HCT116 (cell line): ENCODE measurements at regions not wholly inside any gene's neighbourhood (a gene's known extent, or its start where the extent isn't known, plus 50 kb on each side); places are given as distances from the start of the nearest gene placed in this dataset.

ENCODE experiments used
- ATAC-seq: fragments of 200-7000 bp; cut with Tn5 transposase; 2 replicates; pipeline ENCODE4 v1.9.1; 2020; ENCODE audit warnings: mild to moderate bottlenecking, moderate library complexity
- BruUV-seq: library from RNA; stranded (reverse); fragments of 400-500 nt; replicated peaks from 2 replicates; lab custom pipeline; 2021; lab: Mats Ljungman, UMichigan
- CTCF ChIA-PET: fragments of 300-600 bp; sonication (Branson Sonifier 250); formaldehyde crosslinking; loops from one replicate; lab custom pipeline; 2021; ENCODE audit warnings: antibody characterized with exemption; lab: Charles Lee
- POLR2A ChIA-PET: fragments of 300-600, 350-600 bp; sonication (Branson Sonifier 250); formaldehyde crosslinking; loops from one replicate; lab custom pipeline; 2021; ENCODE audit warnings: antibody characterized with exemption; lab: Charles Lee
- RAD21 ChIA-PET, 2 experiments: fragments of 300-600 bp; sonication (Branson Sonifier 250); formaldehyde crosslinking; loops; one replicate each; lab custom pipeline; 2023; ENCODE audit warnings: low total read pairs in 2 of 2; ENCODE audit not compliant: uncharacterized antibody in 2 of 2, unreplicated experiment in 2 of 2, low non-redundant PET in 1 of 2; lab: Charles Lee
- DNase-seq: peaks from one replicate; pipeline ENCODE4 v3.0.0-alpha.2; 2010; ENCODE audit warnings: low read depth, low spot score
- H2AFZ ChIP-seq: fragments of 200-600 bp; shearing (Covaris generic), sonication (generic); 2 replicates; pipeline ENCODE4 v1.6.1; 2017; ENCODE audit warnings: low read depth, mixed run types, mixed read lengths, antibody characterized with exemption, low read length; ENCODE audit not compliant: poor library complexity, severe bottlenecking
- H3K27ac ChIP-seq: 2 replicates; pipeline ENCODE4 v1.5.1; 2012; ENCODE audit warnings: low read depth, low read length
- H3K27me3 ChIP-seq: fragments of 200-600 bp; sonication (generic); 2 replicates; pipeline ENCODE4 v1.6.1; 2016; ENCODE audit warnings: mixed run types, low read length, mixed read lengths; ENCODE audit not compliant: insufficient read depth
- H3K36me3 ChIP-seq, 2 experiments: fragments of 200-500 bp in 1 of 2; fragments of 200-600 bp in 1 of 2; sonication (Bioruptor generic) in 1 of 2; sonication (generic) in 1 of 2; 2 replicates each; pipeline versions ENCODE4 v1.5.1 to v1.6.1; 2014 to 2016; ENCODE audit warnings: low read length in 2 of 2, inconsistent platforms in 1 of 2, mixed read lengths in 1 of 2, mixed run types in 1 of 2; ENCODE audit not compliant: insufficient read depth in 2 of 2, control insufficient read depth in 1 of 2
- H3K4me1 ChIP-seq, 2 experiments: fragments of 200-600 bp in 1 of 2; sonication (generic) in 1 of 2; 2 replicates each; pipeline versions ENCODE4 v1.5.1 to v1.6.1; 2012 to 2017; ENCODE audit warnings: low read length in 2 of 2, inconsistent platforms in 1 of 2, mild to moderate bottlenecking in 1 of 2, mixed read lengths in 1 of 2, mixed run types in 1 of 2, moderate library complexity in 1 of 2; ENCODE audit not compliant: insufficient read depth in 2 of 2, control insufficient read depth in 1 of 2
- H3K4me2 ChIP-seq: fragments of 200-600 bp; sonication (generic); 2 replicates; pipeline ENCODE4 v1.6.1; 2017; ENCODE audit warnings: mixed run types, low read length, mixed read lengths
- H3K4me3 ChIP-seq, 2 experiments: fragments of 200-600 bp in 1 of 2; sonication (generic) in 1 of 2; replicated peaks in 1 of 2; 2 replicates each; pipeline ENCODE4 v1.5.1; 2011 to 2016; ENCODE audit warnings: low read length in 2 of 2, control low read depth in 1 of 2, low read depth in 1 of 2, mild to moderate bottlenecking in 1 of 2, mixed read lengths in 1 of 2, mixed run types in 1 of 2
- H3K79me2 ChIP-seq: fragments of 200-600 bp; sonication (generic); 2 replicates; pipeline ENCODE4 v1.6.1; 2017; ENCODE audit warnings: mild to moderate bottlenecking, mixed run types, low read length, moderate library complexity, mixed read lengths; ENCODE audit not compliant: insufficient read depth
- H3K9ac ChIP-seq: fragments of 200-600 bp; sonication (generic); 2 replicates; pipeline ENCODE4 v1.6.1; 2016; ENCODE audit warnings: low read length, mixed read lengths
- H3K9me2 ChIP-seq: fragments of 200-600 bp; sonication (generic), shearing (Covaris generic); 2 replicates; pipeline ENCODE4 v1.6.1; 2017; ENCODE audit warnings: mixed run types, mild to moderate bottlenecking, moderate library complexity; ENCODE audit not compliant: insufficient read depth
- H3K9me3 ChIP-seq, 2 experiments: fragments of 200-500 bp in 1 of 2; fragments of 200-600 bp in 1 of 2; sonication (Bioruptor generic) in 1 of 2; sonication (generic) in 1 of 2; 2 replicates each; pipeline ENCODE4 v1.6.1; 2014 to 2017; ENCODE audit warnings: low read length in 2 of 2, mixed read lengths in 2 of 2, inconsistent platforms in 1 of 2, low read depth in 1 of 2, mild to moderate bottlenecking in 1 of 2, mixed run types in 1 of 2, moderate library complexity in 1 of 2; ENCODE audit not compliant: control insufficient read depth in 1 of 2, insufficient read depth in 1 of 2
- H4K20me1 ChIP-seq: fragments of 200-600 bp; sonication (generic), shearing (Covaris generic); 2 replicates; pipeline ENCODE4 v1.6.1; 2017; ENCODE audit warnings: mixed run types, mild to moderate bottlenecking, moderate library complexity; ENCODE audit not compliant: insufficient read depth
- EZH2phosphoT487 ChIP-seq: fragments of 200-600 bp; IDR thresholded peaks from 2 replicates; pipeline ENCODE4 v1.6.1; 2018; ENCODE audit warnings: antibody characterized with exemption, borderline replicate concordance
- POLR2A ChIP-seq: IDR thresholded peaks from 2 replicates; pipeline ENCODE4 v1.7.0; 2011; ENCODE audit warnings: borderline replicate concordance; ENCODE audit not compliant: insufficient read depth, insufficient read length; ENCODE audit errors: extremely low read depth
- SIN3A ChIP-seq: IDR thresholded peaks from 2 replicates; pipeline ENCODE4 v1.6.1; 2012; ENCODE audit warnings: low read depth
- SP1 ChIP-seq: IDR thresholded peaks from 2 replicates; pipeline ENCODE4 v1.6.1; 2012; ENCODE audit warnings: low read depth
- TCF7L2 ChIP-seq: IDR thresholded peaks from 2 replicates; pipeline ENCODE4 v1.7.0; 2011; ENCODE audit warnings: borderline replicate concordance, inconsistent platforms; ENCODE audit not compliant: insufficient read depth, insufficient read length; ENCODE audit errors: extremely low read depth
- ZNF274 ChIP-seq: fragments of 200-500 bp; sonication (Bioruptor generic); IDR thresholded peaks from 2 replicates; pipeline ENCODE4 v1.6.1; 2014; ENCODE audit warnings: mild to moderate bottlenecking, low read depth, low read length, inconsistent platforms
- intact Hi-C: fragments of 100-400 bp; cut with micrococcal nuclease; formaldehyde crosslinking; loops from 2 replicates; pipeline ENCODE4 v1.10.0; 2022
- TF ChIP-seq, protein P1 (sequence below): IDR thresholded peaks from 2 replicates; pipeline ENCODE4 v1.6.1; 2012
- TF ChIP-seq, protein P2 (sequence below), 3 experiments: fragments of 200-600 bp in 1 of 3; sonication (generic) in 1 of 3; IDR thresholded peaks in 2 of 3; conservative IDR thresholded peaks in 1 of 3; 2 replicates each; pipeline ENCODE4 v1.5.1; 2012 to 2017; ENCODE audit warnings: low read depth in 2 of 3, low read length in 2 of 3, antibody characterized with exemption in 1 of 3, borderline replicate concordance in 1 of 3, control low read depth in 1 of 3, mild to moderate bottlenecking in 1 of 3, mixed read lengths in 1 of 3, mixed run types in 1 of 3, moderate library complexity in 1 of 3; ENCODE audit not compliant: insufficient read depth in 1 of 3
- TF ChIP-seq, protein P3 (sequence below): IDR thresholded peaks from 2 replicates; pipeline ENCODE4 v1.6.1; 2011; ENCODE audit warnings: mild to moderate bottlenecking, low read length, moderate library complexity; ENCODE audit not compliant: insufficient replicate concordance; ENCODE audit errors: extremely low read depth

DNA sequence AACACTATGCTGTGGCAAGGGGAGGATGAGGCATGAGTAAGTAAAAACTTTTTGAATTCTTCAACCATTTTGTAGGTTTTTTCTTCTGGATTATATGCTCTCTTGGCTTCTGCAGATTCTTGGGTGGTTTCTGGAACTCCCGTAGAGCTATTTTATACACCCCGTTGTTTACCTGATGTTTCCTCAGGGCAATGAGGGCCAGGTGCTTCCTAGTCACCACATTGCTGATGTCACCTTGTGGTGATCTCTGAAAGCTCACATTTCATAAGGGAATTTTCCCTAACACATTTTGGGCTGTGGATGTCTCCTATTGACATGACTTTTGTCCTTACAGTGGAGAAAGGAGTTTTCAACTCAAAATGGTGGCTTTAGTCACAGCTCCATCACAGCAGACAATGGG lies 356.6 kb downstream of the PLA2G4A start:
- no peak for DNase-seq
- Histone ChIP-seq H3K4me2 (no peak overlapping the region), H3K27ac (no peak overlapping the region), H3K79me2 (no peaks in the 10 kb centered on the region), H2AFZ (no peak overlapping the region), H3K36me3 (no peaks in the 10 kb centered on the region), H3K4me1 (no peaks in the 10 kb centered on the region), H3K9ac (no peak overlapping the region), H4K20me1 (no peaks in the 10 kb centered on the region), H3K4me3 (no peak overlapping the region), H3K9me2 (no peaks in the 10 kb centered on the region), H3K9me3 (no peaks in the 10 kb centered on the region), H3K27me3 (no peaks in the 10 kb centered on the region)
- no peak for TF ChIP-seq SIN3A
- TF ChIP-seq SP1: no peak
- TF ChIP-seq POLR2A: no peak
- no peak for TF ChIP-seq TCF7L2
- TF ChIP-seq, protein P1, sequence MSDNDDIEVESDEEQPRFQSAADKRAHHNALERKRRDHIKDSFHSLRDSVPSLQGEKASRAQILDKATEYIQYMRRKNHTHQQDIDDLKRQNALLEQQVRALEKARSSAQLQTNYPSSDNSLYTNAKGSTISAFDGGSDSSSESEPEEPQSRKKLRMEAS: no peak
- TF ChIP-seq, protein P2, sequence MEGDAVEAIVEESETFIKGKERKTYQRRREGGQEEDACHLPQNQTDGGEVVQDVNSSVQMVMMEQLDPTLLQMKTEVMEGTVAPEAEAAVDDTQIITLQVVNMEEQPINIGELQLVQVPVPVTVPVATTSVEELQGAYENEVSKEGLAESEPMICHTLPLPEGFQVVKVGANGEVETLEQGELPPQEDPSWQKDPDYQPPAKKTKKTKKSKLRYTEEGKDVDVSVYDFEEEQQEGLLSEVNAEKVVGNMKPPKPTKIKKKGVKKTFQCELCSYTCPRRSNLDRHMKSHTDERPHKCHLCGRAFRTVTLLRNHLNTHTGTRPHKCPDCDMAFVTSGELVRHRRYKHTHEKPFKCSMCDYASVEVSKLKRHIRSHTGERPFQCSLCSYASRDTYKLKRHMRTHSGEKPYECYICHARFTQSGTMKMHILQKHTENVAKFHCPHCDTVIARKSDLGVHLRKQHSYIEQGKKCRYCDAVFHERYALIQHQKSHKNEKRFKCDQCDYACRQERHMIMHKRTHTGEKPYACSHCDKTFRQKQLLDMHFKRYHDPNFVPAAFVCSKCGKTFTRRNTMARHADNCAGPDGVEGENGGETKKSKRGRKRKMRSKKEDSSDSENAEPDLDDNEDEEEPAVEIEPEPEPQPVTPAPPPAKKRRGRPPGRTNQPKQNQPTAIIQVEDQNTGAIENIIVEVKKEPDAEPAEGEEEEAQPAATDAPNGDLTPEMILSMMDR (IDR thresholded peaks at IDR 0.05 in 2 of 3, conservative IDR thresholded peaks at IDR 0.05 in 1 of 3; ENCODE audit: borderline replicate concordance in 1 of 3, insufficient read depth in 1 of 3, low read depth in 2 of 3, low read length in 2 of 3): no peak
- TF ChIP-seq, protein P3, sequence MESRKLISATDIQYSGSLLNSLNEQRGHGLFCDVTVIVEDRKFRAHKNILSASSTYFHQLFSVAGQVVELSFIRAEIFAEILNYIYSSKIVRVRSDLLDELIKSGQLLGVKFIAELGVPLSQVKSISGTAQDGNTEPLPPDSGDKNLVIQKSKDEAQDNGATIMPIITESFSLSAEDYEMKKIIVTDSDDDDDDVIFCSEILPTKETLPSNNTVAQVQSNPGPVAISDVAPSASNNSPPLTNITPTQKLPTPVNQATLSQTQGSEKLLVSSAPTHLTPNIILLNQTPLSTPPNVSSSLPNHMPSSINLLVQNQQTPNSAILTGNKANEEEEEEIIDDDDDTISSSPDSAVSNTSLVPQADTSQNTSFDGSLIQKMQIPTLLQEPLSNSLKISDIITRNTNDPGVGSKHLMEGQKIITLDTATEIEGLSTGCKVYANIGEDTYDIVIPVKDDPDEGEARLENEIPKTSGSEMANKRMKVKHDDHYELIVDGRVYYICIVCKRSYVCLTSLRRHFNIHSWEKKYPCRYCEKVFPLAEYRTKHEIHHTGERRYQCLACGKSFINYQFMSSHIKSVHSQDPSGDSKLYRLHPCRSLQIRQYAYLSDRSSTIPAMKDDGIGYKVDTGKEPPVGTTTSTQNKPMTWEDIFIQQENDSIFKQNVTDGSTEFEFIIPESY: no peak
- no peak for TF ChIP-seq ZNF274
- TF ChIP-seq EZH2phosphoT487: no peak
- no TSS peak for BruUV-seq
- intact Hi-C loops: no loop called here
- no peak for ATAC-seq
- CTCF ChIA-PET: no interaction called here
- POLR2A ChIA-PET: no interaction called here
- RAD21 ChIA-PET: no interaction called here
